ENCODE measurements at regions not wholly inside any gene's neighbourhood (a gene's known extent, or its start where the extent isn't known, plus 50 kb on each side); places are given as distances from the start of the nearest gene placed in this dataset.

DNA sequence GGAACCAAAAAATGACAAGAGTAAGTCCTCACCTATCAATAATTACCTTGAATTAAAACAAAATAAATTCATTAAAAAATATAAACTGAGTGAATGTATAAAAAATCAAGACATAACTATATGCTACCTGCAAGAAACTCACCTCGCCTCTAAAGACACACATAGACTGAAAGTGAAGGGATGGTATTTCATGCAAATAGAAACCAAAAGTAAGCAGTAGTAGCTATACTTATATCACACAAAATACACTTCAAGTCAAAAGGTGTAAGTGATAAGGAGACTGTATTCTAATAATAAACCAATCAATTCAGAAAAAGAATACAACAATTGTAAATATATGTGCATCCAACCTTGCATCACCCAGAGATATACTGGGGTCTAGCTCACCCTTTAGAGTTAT is 332.6 kb downstream of the SH2D4B start:
- WGBS (ENCODE audit: low lambda C conversion rate), result 13% methylated on average over 1 of the region's 1 CpG
- no peaks in the 10 kb centered on the region for H3F3A ChIP-seq (replicated peaks; ENCODE audit: insufficient read depth)
- POLR2A ChIA-PET, result no interaction called here
- H4K20me1 ChIP-seq (ENCODE audit: insufficient read depth), result no peaks in the 10 kb centered on the region
- no peak overlapping the region for H2AFZ ChIP-seq (ENCODE audit: low read depth)
- CTCF ChIA-PET, result interaction anchor here (2.2 kb wide), 1 partner anchor 55 kb away, joined by 7 read pairs; no protein-coding TSS in a partner anchor
- H3K9me2 ChIP-seq, result no peaks in the 10 kb centered on the region
- H3K27me3 ChIP-seq (ENCODE audit: insufficient read depth), result no peaks in the 10 kb centered on the region
- H3K4me2 ChIP-seq, result no peak overlapping the region
- no peak for DNase-seq
- no peak overlapping the region for H3K9ac ChIP-seq
- H3K27ac ChIP-seq (ENCODE audit: low read depth in 2 of 2, low read length in 1 of 2), result no peak overlapping the region
- H3K36me3 ChIP-seq (replicated peaks in 1 of 2; ENCODE audit: control insufficient read depth in 1 of 2, insufficient read depth in 2 of 2, low read length in 1 of 2), result no peaks in the 10 kb centered on the region
- TF ChIP-seq FOSL2 (IDR thresholded peaks at IDR 0.05; ENCODE audit: borderline replicate concordance, low read depth), result no peak
- TF ChIP-seq, protein P1, sequence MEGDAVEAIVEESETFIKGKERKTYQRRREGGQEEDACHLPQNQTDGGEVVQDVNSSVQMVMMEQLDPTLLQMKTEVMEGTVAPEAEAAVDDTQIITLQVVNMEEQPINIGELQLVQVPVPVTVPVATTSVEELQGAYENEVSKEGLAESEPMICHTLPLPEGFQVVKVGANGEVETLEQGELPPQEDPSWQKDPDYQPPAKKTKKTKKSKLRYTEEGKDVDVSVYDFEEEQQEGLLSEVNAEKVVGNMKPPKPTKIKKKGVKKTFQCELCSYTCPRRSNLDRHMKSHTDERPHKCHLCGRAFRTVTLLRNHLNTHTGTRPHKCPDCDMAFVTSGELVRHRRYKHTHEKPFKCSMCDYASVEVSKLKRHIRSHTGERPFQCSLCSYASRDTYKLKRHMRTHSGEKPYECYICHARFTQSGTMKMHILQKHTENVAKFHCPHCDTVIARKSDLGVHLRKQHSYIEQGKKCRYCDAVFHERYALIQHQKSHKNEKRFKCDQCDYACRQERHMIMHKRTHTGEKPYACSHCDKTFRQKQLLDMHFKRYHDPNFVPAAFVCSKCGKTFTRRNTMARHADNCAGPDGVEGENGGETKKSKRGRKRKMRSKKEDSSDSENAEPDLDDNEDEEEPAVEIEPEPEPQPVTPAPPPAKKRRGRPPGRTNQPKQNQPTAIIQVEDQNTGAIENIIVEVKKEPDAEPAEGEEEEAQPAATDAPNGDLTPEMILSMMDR (IDR thresholded peaks at IDR 0.05), result no peak
- no peak for TF ChIP-seq EZH2phosphoT487 (IDR thresholded peaks at IDR 0.05; ENCODE audit: borderline replicate concordance, low read depth)
- no peak for TF ChIP-seq POLR2AphosphoS5 (IDR thresholded peaks at IDR 0.05; ENCODE audit: low read depth, low read length)
- TF ChIP-seq, protein P2, sequence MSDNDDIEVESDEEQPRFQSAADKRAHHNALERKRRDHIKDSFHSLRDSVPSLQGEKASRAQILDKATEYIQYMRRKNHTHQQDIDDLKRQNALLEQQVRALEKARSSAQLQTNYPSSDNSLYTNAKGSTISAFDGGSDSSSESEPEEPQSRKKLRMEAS (IDR thresholded peaks at IDR 0.05; ENCODE audit: low read depth), result no peak
- no peak for TF ChIP-seq GABPA (IDR thresholded peaks at IDR 0.05; ENCODE audit: low read depth)
- no peak for TF ChIP-seq TAF1 (IDR thresholded peaks at IDR 0.05; ENCODE audit: borderline replicate concordance, low read depth, low read length)
- no peak for TF ChIP-seq TEAD4 (IDR thresholded peaks at IDR 0.05; ENCODE audit: borderline replicate concordance, insufficient read depth)
- peaks cover 4% of the 10 kb centered on the region; the same call in 1 of the 2 replicates for H3K9me3 ChIP-seq
- H3K79me2 ChIP-seq (ENCODE audit: insufficient read depth), result no peaks in the 10 kb centered on the region
- H3K4me3 ChIP-seq (ENCODE audit: low read depth in 2 of 2, low read length in 1 of 2), result no peak overlapping the region
- no peaks in the 10 kb centered on the region for H3K4me1 ChIP-seq (ENCODE audit: control insufficient read depth in 1 of 2, insufficient read depth in 2 of 2, low read depth in 1 of 2, low read length in 1 of 2)

DNA sequence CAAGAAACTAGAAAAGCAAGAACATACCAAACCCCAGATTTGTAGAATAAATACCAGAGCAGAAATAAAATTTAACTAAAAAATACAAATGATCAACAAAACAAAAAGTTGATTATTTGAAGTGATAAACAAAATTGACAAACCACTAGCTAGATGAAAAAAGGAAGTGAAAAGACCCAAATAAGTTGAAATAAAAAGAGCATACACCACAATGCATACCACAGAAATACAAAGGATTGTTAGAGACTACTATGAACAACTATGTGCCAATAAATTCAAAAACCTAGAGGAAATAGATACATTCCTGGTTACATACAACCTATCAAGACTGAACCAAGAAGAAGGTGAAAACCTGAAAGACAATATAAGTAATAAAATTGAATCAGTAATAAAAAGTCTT is 333.4 kb downstream of the SH2D4B start:
- no peak overlapping the region for H3K27ac ChIP-seq (ENCODE audit: low read depth in 2 of 2, low read length in 1 of 2)
- no peaks in the 10 kb centered on the region for H3K36me3 ChIP-seq (replicated peaks in 1 of 2; ENCODE audit: control insufficient read depth in 1 of 2, insufficient read depth in 2 of 2, low read length in 1 of 2)
- H3K4me3 ChIP-seq (ENCODE audit: low read depth in 2 of 2, low read length in 1 of 2), result no peak overlapping the region
- H3F3A ChIP-seq (replicated peaks; ENCODE audit: insufficient read depth), result no peaks in the 10 kb centered on the region
- no peaks in the 10 kb centered on the region for H3K27me3 ChIP-seq (ENCODE audit: insufficient read depth)
- peaks cover 4% of the 10 kb centered on the region; the same call in 1 of the 2 replicates for H3K9me3 ChIP-seq
- H3K4me1 ChIP-seq (ENCODE audit: control insufficient read depth in 1 of 2, insufficient read depth in 2 of 2, low read depth in 1 of 2, low read length in 1 of 2), result no peaks in the 10 kb centered on the region
- H3K4me2 ChIP-seq, result no peak overlapping the region
- ChIA-PET POLR2A (no interaction called here), CTCF (no interaction called here)
- no peaks in the 10 kb centered on the region for H4K20me1 ChIP-seq (ENCODE audit: insufficient read depth)
- no peaks in the 10 kb centered on the region for H3K9me2 ChIP-seq
- no peaks in the 10 kb centered on the region for H3K79me2 ChIP-seq (ENCODE audit: insufficient read depth)
- H2AFZ ChIP-seq (ENCODE audit: low read depth), result no peak overlapping the region
- no peak for DNase-seq
- H3K9ac ChIP-seq, result no peak overlapping the region
- TF ChIP-seq MEF2A (IDR thresholded peaks at IDR 0.05; ENCODE audit: borderline replicate concordance, low read depth) (no peak), TCF12 (IDR thresholded peaks at IDR 0.05) (no peak), GABPA (IDR thresholded peaks at IDR 0.05; ENCODE audit: low read depth) (no peak), RFX5 (IDR thresholded peaks at IDR 0.05; ENCODE audit: low read length) (no peak), EP300 (IDR thresholded peaks at IDR 0.05; ENCODE audit: borderline replicate concordance in 1 of 2, low read depth in 1 of 2, low read length in 1 of 2) (no peak), FOSL2 (IDR thresholded peaks at IDR 0.05; ENCODE audit: borderline replicate concordance, low read depth) (no peak), SMC3 (IDR thresholded peaks at IDR 0.05; ENCODE audit: low read depth, low read length) (no peak), JUND (IDR thresholded peaks at IDR 0.05) (no peak), TEAD4 (IDR thresholded peaks at IDR 0.05; ENCODE audit: borderline replicate concordance, insufficient read depth) (no peak), MXI1 (IDR thresholded peaks at IDR 0.05; ENCODE audit: low read depth, low read length) (no peak)
- TF ChIP-seq, protein P3, sequence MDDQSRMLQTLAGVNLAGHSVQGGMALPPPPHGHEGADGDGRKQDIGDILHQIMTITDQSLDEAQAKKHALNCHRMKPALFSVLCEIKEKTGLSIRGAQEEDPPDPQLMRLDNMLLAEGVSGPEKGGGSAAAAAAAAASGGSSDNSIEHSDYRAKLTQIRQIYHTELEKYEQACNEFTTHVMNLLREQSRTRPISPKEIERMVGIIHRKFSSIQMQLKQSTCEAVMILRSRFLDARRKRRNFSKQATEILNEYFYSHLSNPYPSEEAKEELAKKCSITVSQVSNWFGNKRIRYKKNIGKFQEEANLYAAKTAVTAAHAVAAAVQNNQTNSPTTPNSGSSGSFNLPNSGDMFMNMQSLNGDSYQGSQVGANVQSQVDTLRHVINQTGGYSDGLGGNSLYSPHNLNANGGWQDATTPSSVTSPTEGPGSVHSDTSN (IDR thresholded peaks at IDR 0.05), result no peak
- TF ChIP-seq, protein P1 (IDR thresholded peaks at IDR 0.05), result no peak
- TF ChIP-seq, protein P4, sequence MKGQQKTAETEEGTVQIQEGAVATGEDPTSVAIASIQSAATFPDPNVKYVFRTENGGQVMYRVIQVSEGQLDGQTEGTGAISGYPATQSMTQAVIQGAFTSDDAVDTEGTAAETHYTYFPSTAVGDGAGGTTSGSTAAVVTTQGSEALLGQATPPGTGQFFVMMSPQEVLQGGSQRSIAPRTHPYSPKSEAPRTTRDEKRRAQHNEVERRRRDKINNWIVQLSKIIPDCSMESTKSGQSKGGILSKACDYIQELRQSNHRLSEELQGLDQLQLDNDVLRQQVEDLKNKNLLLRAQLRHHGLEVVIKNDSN (IDR thresholded peaks at IDR 0.05; ENCODE audit: borderline replicate concordance, low read depth), result no peak
- TF ChIP-seq, protein P5, sequence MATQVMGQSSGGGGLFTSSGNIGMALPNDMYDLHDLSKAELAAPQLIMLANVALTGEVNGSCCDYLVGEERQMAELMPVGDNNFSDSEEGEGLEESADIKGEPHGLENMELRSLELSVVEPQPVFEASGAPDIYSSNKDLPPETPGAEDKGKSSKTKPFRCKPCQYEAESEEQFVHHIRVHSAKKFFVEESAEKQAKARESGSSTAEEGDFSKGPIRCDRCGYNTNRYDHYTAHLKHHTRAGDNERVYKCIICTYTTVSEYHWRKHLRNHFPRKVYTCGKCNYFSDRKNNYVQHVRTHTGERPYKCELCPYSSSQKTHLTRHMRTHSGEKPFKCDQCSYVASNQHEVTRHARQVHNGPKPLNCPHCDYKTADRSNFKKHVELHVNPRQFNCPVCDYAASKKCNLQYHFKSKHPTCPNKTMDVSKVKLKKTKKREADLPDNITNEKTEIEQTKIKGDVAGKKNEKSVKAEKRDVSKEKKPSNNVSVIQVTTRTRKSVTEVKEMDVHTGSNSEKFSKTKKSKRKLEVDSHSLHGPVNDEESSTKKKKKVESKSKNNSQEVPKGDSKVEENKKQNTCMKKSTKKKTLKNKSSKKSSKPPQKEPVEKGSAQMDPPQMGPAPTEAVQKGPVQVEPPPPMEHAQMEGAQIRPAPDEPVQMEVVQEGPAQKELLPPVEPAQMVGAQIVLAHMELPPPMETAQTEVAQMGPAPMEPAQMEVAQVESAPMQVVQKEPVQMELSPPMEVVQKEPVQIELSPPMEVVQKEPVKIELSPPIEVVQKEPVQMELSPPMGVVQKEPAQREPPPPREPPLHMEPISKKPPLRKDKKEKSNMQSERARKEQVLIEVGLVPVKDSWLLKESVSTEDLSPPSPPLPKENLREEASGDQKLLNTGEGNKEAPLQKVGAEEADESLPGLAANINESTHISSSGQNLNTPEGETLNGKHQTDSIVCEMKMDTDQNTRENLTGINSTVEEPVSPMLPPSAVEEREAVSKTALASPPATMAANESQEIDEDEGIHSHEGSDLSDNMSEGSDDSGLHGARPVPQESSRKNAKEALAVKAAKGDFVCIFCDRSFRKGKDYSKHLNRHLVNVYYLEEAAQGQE (IDR thresholded peaks at IDR 0.05; ENCODE audit: low read depth, low read length), result no peak
